Osteocyte (in vitro differentiated cells): ENCODE measurements at regions not wholly inside any gene's neighbourhood (a gene's known extent, or its start where the extent isn't known, plus 50 kb on each side); places are given as distances from the start of the nearest gene placed in this dataset.

Experiments
- DNase-seq: peaks from one replicate; pipeline ENCODE4 v3.0.0; 2021; ENCODE audit warnings: mixed read lengths; ENCODE audit not compliant: unreplicated experiment; ENCODE audit errors: extremely low spot score
- H3K27ac Mint-ChIP-seq: one replicate; pipeline ENCODE4 v1.8.0; 2021; ENCODE audit warnings: mild to moderate bottlenecking, mixed read lengths; ENCODE audit not compliant: unreplicated experiment
- H3K27me3 Mint-ChIP-seq: one replicate; pipeline ENCODE4 v1.8.0; 2021; ENCODE audit warnings: mixed read lengths; ENCODE audit not compliant: unreplicated experiment
- H3K36me3 Mint-ChIP-seq: one replicate; pipeline ENCODE4 v1.8.0; 2021; ENCODE audit warnings: mixed read lengths; ENCODE audit not compliant: unreplicated experiment
- H3K4me1 Mint-ChIP-seq: one replicate; pipeline ENCODE4 v1.8.0; 2021; ENCODE audit warnings: mixed read lengths; ENCODE audit not compliant: unreplicated experiment
- H3K4me3 Mint-ChIP-seq: one replicate; pipeline ENCODE4 v1.8.0; 2021; ENCODE audit warnings: mild to moderate bottlenecking, moderate library complexity, mixed read lengths; ENCODE audit not compliant: unreplicated experiment
- H3K9me3 Mint-ChIP-seq: one replicate; pipeline ENCODE4 v1.8.0; 2021; ENCODE audit warnings: mixed read lengths; ENCODE audit not compliant: unreplicated experiment
- TF ChIP-seq, protein P1 (sequence below): fragments of 200-600 bp; sonication (generic); IDR thresholded peaks from 2 replicates; pipeline ENCODE4 v1.5.0; 2021; ENCODE audit warnings: antibody characterized with exemption, mild to moderate bottlenecking, moderate library complexity

DNA sequence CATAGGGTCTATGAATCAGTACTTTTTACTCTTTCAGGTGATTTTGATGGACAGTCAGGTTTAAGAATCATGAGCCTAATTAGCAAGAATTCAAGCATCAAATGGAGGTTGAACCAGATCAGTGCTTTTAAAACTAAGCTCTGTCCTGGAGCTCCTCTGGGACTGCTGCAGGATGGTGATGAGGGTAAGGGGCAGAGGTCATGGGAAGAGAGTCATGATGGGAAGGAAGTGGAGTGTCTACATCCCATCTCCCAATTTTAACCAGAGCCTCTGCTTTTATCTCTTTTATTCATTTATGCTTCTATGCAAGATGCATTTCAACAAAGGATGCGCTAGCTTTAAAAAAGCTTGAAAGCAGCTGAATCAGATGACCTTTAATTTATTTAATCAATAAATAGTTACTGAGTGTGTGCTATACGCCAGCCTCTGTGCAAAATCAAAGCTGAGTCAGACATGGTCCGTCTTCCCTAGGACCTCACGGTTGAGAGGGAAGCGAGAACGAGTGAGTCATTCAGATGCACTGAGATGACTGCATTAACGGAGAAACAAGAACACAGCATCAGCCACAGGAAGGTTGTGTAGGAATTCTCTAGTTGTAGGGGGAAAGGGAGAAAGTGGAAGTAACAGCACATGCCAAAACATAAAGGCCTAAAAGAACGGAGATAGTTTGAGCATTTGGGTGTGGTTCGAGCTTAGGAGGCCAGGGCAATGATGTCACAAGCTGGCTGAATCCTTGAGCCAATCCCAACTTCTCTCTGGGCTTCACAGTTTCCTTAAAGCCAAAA lies 441.6 kb upstream of the BRINP1 start:
- H3K9me3 Mint-ChIP-seq, result no peaks in the 10 kb centered on the region
- no peaks in the 10 kb centered on the region for H3K4me1 Mint-ChIP-seq
- no peaks in the 10 kb centered on the region for H3K27me3 Mint-ChIP-seq
- H3K27ac Mint-ChIP-seq, result no peak overlapping the region
- no peak for DNase-seq
- H3K4me3 Mint-ChIP-seq, result no peak overlapping the region
- TF ChIP-seq, protein P1, sequence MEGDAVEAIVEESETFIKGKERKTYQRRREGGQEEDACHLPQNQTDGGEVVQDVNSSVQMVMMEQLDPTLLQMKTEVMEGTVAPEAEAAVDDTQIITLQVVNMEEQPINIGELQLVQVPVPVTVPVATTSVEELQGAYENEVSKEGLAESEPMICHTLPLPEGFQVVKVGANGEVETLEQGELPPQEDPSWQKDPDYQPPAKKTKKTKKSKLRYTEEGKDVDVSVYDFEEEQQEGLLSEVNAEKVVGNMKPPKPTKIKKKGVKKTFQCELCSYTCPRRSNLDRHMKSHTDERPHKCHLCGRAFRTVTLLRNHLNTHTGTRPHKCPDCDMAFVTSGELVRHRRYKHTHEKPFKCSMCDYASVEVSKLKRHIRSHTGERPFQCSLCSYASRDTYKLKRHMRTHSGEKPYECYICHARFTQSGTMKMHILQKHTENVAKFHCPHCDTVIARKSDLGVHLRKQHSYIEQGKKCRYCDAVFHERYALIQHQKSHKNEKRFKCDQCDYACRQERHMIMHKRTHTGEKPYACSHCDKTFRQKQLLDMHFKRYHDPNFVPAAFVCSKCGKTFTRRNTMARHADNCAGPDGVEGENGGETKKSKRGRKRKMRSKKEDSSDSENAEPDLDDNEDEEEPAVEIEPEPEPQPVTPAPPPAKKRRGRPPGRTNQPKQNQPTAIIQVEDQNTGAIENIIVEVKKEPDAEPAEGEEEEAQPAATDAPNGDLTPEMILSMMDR, result no peak
- H3K36me3 Mint-ChIP-seq, result no peaks in the 10 kb centered on the region

DNA sequence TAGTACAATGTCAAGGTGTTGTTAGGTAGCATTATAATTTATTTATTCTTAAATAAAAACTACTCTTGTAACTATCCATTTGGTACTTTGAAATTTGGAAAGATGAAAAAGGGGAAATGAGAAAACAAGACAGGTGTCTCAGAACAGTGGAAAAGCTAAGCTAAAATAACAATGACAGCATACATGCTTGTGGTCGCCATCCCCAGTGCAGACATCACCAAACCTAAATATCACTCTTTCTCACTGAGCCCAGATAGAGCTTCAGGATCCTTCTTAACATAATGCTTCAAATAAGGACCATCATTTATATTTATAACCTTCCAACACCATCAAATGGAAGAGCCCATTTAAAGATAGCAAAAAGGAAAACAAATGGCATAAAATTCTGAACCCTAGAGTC lies 434.4 kb upstream of the BRINP1 start:
- H3K27ac Mint-ChIP-seq, result no peak overlapping the region

DNA sequence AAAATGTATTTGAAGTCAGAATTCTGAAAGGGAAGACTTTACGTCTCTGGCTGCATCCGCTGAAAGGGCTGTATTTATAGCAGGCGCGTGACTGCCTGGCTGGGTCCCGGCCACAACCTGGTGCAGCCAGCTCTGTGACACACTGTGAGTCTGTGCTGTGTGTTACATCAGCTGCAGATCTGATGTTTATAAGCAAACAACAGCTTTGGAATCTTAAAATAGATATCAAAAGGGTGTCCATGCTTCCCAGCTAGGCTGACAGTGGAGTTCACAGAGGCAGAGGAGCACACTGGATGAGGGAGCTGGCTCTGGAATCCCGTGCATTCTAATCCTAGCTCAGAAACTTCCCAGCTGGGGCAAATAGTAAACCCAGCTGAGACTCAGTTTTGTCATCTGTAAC lies 433.4 kb upstream of the BRINP1 start:
- Mint-ChIP-seq H3K27ac (no peak overlapping the region), H3K27me3 (no peaks in the 10 kb centered on the region), H3K9me3 (no peaks in the 10 kb centered on the region), H3K36me3 (no peaks in the 10 kb centered on the region), H3K4me1 (no peaks in the 10 kb centered on the region), H3K4me3 (no peak overlapping the region)
- no peak for DNase-seq
- TF ChIP-seq, protein P1, result no peak

More for the DNA sequence above, 434.4 kb upstream of the BRINP1 start:
- Mint-ChIP-seq H3K27me3 (no peaks in the 10 kb centered on the region), H3K4me3 (no peak overlapping the region), H3K9me3 (no peaks in the 10 kb centered on the region), H3K4me1 (no peaks in the 10 kb centered on the region), H3K36me3 (no peaks in the 10 kb centered on the region)
- TF ChIP-seq, protein P1, result no peak
- no peak for DNase-seq

DNA sequence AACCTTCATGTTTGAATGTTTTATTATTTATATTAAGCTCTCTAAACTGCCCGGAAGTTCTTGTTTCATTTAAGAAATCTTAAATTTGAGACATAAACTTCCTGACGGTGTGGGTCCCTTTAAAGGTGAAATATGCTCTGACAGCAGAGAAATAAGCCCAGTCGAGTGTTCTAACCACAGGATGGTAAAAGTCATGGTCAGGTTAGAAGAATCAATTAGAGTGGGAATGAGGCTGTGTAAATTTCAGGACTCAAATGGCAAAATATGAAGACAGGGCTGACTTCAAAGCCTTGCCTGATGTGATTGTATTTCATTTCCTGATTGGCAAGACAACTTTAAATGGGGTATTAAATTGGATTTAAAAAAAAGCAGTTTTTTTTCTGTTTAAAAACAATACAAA lies 432.9 kb upstream of the BRINP1 start:
- no peak for DNase-seq
- TF ChIP-seq, protein P1, result no peak
- Mint-ChIP-seq H3K4me1 (no peaks in the 10 kb centered on the region), H3K9me3 (no peaks in the 10 kb centered on the region), H3K27ac (no peak overlapping the region), H3K27me3 (no peaks in the 10 kb centered on the region), H3K4me3 (no peak overlapping the region), H3K36me3 (no peaks in the 10 kb centered on the region)

DNA sequence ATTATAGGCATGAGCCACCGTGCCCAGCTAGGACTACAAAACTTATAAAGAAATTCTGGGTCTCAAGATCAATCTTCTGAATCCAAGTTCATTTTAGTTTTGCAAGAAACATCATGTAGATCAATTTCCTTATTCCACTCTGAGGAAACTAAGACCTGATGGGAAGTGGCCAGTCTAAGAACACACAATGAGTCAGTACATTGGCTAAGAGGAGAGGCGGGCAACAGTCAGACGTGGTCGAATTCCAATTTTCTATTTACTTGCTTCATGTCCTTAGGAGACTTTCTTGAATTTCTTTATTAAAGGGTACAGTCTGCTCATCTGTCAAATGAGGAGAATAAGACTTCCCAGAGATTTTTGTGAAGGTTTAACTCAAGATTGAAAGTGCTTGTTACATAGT lies 432.1 kb upstream of the BRINP1 start:
- DNase-seq, result no peak
- no peaks in the 10 kb centered on the region for H3K27me3 Mint-ChIP-seq
- no peaks in the 10 kb centered on the region for H3K9me3 Mint-ChIP-seq
- no peaks in the 10 kb centered on the region for H3K4me1 Mint-ChIP-seq
- TF ChIP-seq, protein P1, result no peak
- H3K4me3 Mint-ChIP-seq, result no peak overlapping the region
- no peaks in the 10 kb centered on the region for H3K36me3 Mint-ChIP-seq
- no peak overlapping the region for H3K27ac Mint-ChIP-seq
